ENCODE measurements at regions not wholly inside any gene's neighbourhood (a gene's known extent, or its start where the extent isn't known, plus 50 kb on each side); places are given as distances from the start of the nearest gene placed in this dataset.
A peak's percentile ranks its signal among the peaks of the same experiment; 100 is the strongest.
"Not testable (repeated sequence)": the region's sequence is repeated elsewhere in the genome, so short reads cannot be mapped to it uniquely, and the experiment has no call there.

DNA sequence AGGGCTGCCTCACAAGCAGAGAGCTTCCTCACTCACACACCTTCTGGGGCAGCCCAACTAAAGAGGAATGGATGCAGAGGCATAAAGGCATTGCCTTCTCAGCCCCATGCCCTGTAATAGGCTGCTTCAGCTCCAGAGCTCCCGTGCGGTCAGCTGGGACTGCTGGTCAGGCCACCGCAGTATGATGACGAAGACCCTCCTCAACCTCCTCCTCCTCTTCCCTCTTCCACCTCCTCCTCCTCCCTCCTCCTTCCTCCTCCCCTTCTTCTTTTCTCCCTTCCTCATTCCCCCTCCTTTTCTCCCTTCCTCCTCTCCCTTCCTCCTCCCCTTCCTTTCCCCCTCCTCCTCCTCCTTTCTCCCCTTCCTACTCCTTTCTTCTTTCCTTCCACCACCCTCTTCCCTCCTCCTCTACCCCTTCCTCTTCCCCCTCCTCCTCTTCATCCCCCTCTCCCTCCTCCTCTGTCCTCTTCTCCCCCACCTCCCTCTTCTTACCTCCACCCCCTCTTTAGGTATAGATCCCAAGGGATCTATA, 465.3 kb upstream of the CDH4 start:
- no peak for DNase-seq

DNA sequence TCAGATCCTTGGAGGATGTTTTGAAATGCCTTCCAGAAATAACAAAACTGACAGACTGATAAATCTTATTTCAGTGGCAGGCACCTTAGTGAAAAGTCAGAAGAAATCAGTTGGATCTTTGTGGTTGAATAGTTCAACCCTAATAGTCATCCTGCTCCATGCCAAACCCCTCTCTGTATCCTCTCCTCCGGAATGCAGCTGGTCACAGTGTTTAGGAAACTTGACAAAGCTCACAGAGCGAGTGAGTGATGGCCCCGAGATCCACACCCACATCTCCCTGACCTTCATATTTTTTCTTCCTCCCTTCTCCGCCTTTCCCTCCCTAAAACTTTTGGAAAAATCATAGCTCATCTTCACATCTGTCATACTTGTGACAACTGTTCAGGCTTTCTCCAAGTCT, 464.8 kb upstream of the CDH4 start:
- DNase-seq: no peak

GRCh38 chr20:60788070-60788469, 464.0 kb upstream of the CDH4 start:
- DNase-seq: no peak

- DNase-seq: no peak
Observed at GRCh38 chr20:60789399-60789798, 462.7 kb upstream of the CDH4 start.

- DNase-seq: not testable (repeated sequence)
Observed at GRCh38 chr20:60790339-60790738, 461.7 kb upstream of the CDH4 start.

DNA sequence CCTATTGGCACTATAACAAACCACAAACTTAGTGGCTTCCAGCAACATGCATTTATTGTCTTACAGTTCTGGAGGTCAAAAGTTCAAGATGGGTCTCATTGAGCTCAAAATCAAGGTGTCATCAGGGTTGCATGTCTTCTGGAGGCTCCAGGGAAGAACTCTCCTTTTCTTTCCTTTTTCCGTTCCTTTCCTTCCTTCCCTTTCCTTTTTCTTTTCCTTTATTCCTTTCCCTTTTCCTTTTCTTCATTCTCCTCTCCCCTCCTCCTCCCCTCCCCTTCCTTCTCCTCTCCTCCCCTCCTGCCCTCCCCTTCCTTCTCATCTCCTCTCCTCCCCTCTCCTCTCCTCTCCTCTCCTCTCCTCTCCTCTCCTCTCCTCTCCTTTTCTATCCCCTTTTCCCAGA, 460.2 kb upstream of the CDH4 start:
- DNase-seq: no peak

DNA sequence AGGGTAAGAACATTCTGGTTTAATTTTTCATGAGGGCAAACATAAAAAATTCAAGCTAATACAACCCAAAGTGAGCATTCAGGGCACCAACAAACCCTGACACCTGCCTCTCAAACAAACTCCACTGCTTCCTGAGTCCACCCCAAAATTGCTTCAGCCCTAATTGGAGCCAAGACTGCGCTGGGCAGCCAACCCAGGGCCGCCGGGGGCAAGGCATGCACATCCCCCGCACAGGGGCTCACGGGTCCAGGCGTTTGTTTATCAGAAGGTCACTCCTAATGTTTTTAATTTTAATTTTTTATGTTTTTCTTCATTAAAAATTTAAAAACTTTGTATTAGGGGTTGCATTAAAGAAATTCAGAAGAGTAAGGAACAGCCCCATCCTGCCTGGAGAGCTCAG, 459.1 kb upstream of the CDH4 start:
- DNase-seq: no peak

- DNase-seq: no peak
Observed at GRCh38 chr20:60794674-60795073, 457.4 kb upstream of the CDH4 start.

- no peak for DNase-seq
Observed at GRCh38 chr20:60795651-60796050, 456.4 kb upstream of the CDH4 start.

DNA sequence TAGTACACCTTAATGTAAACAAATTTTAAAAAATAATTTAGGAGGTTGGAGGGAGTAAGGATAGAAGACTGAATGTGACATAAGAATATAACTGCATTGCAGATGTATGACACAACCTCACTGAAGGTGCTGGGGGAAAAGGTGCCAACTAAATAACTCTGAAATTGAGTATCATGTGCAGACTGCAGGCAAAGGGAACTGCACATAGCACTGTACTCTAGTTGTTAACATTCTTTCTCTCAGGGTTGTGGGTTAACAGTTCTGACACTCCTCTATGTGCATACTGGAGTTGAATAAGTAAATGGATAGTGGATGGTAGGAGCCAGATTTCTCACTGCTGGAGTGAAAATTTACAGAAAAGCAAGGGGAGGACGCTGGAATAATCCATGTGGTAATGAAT, 451.9 kb upstream of the CDH4 start:
- DNase-seq: no peak

GRCh38 chr20:60802676-60803075, 449.4 kb upstream of the CDH4 start:
- DNase-seq: no peak

GRCh38 chr20:60803335-60804055, 448.6 kb upstream of the CDH4 start:
- no peak for DNase-seq

GRCh38 chr20:60804240-60804917, 447.7 kb upstream of the CDH4 start:
- no peak for DNase-seq

- DNase-seq: no peak
Observed at GRCh38 chr20:60804918-60805630, 447.0 kb upstream of the CDH4 start.

DNA sequence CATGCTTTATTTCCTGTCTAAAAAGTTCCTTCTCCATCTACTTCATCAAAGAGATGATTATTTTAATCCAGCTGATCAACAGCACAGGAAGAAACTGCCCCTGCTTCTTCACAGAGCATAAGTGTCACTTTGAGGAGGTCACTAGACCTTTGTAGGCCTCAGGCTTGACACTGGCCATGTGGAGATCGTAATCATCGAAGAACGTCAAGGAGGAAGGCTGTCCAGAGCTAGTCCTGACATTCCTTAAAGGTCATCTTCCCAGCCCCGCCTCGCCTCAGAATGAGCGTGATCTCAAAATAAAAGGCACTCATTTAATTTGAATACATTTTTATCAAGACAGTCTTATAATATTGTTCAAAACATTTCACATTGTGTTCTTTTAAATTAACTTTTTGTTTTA, 445.7 kb upstream of the CDH4 start:
- DNase-seq: no peak

DNA sequence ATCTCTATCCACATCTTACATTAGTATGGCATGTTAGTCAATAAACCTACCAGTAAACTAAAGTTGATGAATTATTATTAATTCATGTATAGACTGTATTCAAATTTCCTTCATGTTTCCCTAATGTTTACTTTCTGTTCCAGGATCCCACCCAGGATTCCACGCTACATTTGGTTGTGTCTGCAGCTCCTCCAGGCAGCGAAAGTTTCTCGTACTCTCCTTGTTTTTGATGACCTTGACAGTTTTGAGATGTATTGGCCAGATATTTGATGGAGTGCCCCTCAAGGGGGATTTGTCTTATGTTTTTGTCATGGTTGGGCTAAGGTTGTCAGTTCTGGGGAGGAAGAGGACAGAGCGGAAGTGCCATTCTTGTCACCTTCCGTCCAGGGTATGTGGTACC, 445.2 kb upstream of the CDH4 start:
- no peak for DNase-seq

GRCh38 chr20:60808003-60808672, 443.9 kb upstream of the CDH4 start:
- no peak for DNase-seq

DNA sequence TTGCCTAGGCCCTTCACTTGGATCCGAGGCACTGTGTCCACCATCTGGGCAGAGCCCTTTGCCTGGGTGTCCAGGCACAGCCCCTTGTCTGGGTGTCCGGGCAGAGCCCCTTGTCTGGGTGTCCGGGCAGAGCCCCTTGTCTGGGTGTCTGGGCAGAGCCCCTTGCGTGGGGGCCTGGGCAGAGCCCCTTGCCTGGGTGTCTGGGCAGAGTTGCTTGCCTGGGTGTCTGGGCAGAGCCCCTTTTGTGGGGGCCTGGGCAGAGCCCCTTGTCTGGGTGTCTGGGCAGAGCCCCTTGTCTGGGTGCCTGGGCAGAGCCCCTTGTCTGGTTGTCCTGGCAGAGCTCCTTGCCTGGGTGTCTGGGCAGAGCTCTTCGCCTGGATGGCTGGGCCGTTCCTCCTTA, 443.4 kb upstream of the CDH4 start:
- no peak for DNase-seq

- DNase-seq: no peak
Observed at GRCh38 chr20:60810561-60810960, 441.5 kb upstream of the CDH4 start.

GRCh38 chr20:60812561-60812960, 439.5 kb upstream of the CDH4 start:
- peak; percentile 33 for DNase-seq

- no peak for DNase-seq
Observed at GRCh38 chr20:60813066-60813465, 439.0 kb upstream of the CDH4 start.

- DNase-seq: no peak
Observed at GRCh38 chr20:60815656-60816055, 436.4 kb upstream of the CDH4 start.

DNA sequence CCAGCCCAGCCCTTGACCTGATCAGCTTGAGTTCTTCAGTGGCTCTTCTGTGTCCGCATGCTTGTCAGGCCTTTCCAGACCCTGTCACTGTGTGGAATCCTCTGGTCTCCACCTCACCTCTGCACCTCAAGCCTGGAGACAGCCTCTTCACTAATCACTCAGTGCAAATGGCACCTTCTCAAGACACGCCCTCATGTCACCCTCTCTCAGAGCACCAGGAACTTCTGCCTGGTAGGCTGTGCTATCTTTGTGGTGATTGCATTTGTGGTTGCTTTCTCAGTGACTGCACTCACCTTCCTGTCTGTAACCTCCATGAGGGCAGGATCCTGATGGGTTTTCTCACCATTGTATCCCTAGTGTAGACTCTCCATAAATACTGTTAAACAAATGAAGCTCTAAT, 435.2 kb upstream of the CDH4 start:
- no peak for DNase-seq

Data from DMS79 (cell line).